Stimulated activated naive CD4-positive, alpha-beta T cell treated with Interleukin-2 at 50 U/mL for 16 hours (primary cell): ENCODE measurements at regions not wholly inside any gene's neighbourhood (a gene's known extent, or its start where the extent isn't known, plus 50 kb on each side); places are given as distances from the start of the nearest gene placed in this dataset.
"Not testable (repeated sequence)": the region's sequence is repeated elsewhere in the genome, so short reads cannot be mapped to it uniquely, and the experiment has no call there.

ENCODE experiments used
- DNase-seq: peaks from one replicate; lab custom pipeline; 2025; lab: John Stamatoyannopoulos, UW

- DNase-seq: no peak
Observed at GRCh38 chr9:117938896-117939295, 234.7 kb downstream of the TLR4 start.

- DNase-seq: not testable (repeated sequence)
Observed at GRCh38 chr9:117944750-117945149, 240.5 kb downstream of the TLR4 start.

GRCh38 chr9:117945286-117945685, 241.1 kb downstream of the TLR4 start:
- no peak for DNase-seq

GRCh38 chr9:117951127-117951526, 246.9 kb downstream of the TLR4 start:
- DNase-seq: no peak

GRCh38 chr9:117952581-117952980, 248.4 kb downstream of the TLR4 start:
- no peak for DNase-seq

- no peak for DNase-seq
Observed at GRCh38 chr9:117957267-117957666, 253.1 kb downstream of the TLR4 start.

- DNase-seq: no peak
Observed at GRCh38 chr9:117958726-117959125, 254.5 kb downstream of the TLR4 start.

- DNase-seq: no peak
Observed at GRCh38 chr9:117963493-117964090, 259.4 kb downstream of the TLR4 start.

- DNase-seq: no peak
Observed at GRCh38 chr9:117970276-117971050, 266.3 kb downstream of the TLR4 start.

GRCh38 chr9:117974108-117974507, 269.9 kb downstream of the TLR4 start:
- no peak for DNase-seq

- no peak for DNase-seq
Observed at GRCh38 chr9:117979914-117980313, 275.7 kb downstream of the TLR4 start.

- no peak for DNase-seq
Observed at GRCh38 chr9:117987945-117988344, 283.7 kb downstream of the TLR4 start.

- no peak for DNase-seq
Observed at GRCh38 chr9:117992006-117992405, 287.8 kb downstream of the TLR4 start.

GRCh38 chr9:118000581-118000980, 296.4 kb downstream of the TLR4 start:
- DNase-seq: no peak

- no peak for DNase-seq
Observed at GRCh38 chr9:118003240-118003639, 299.0 kb downstream of the TLR4 start.

- no peak for DNase-seq
Observed at GRCh38 chr9:118008246-118008645, 304.0 kb downstream of the TLR4 start.

GRCh38 chr9:118009614-118010013, 305.4 kb downstream of the TLR4 start:
- DNase-seq: no peak

- DNase-seq: no peak
Observed at GRCh38 chr9:118017607-118018122, 313.5 kb downstream of the TLR4 start.

- DNase-seq: no peak
Observed at GRCh38 chr9:118023644-118024043, 319.4 kb downstream of the TLR4 start.

GRCh38 chr9:118028225-118028624, 324.0 kb downstream of the TLR4 start:
- DNase-seq: no peak

- DNase-seq: no peak
Observed at GRCh38 chr9:118029425-118029824, 325.2 kb downstream of the TLR4 start.

GRCh38 chr9:118034701-118035100, 330.5 kb downstream of the TLR4 start:
- DNase-seq: no peak

- no peak for DNase-seq
Observed at GRCh38 chr9:118038713-118039112, 334.5 kb downstream of the TLR4 start.

- no peak for DNase-seq
Observed at GRCh38 chr9:118058227-118058626, 354.0 kb downstream of the TLR4 start.
